Peyer's patch (tissue), 4 donors: ENCODE measurements at regions not wholly inside any gene's neighbourhood (a gene's known extent, or its start where the extent isn't known, plus 50 kb on each side); places are given as distances from the start of the nearest gene placed in this dataset.

ENCODE experiments used
- POLR2A ChIP-seq, 2 donors: fragments of 450-650 bp; IDR thresholded peaks; one replicate each; pipeline ENCODE4 v1.5.1; 2017; ENCODE audit warnings: antibody characterized with exemption in 2 of 2, mild to moderate bottlenecking in 2 of 2, moderate library complexity in 2 of 2
- TF ChIP-seq, protein P1 (sequence below), 6 experiments: fragments of 450-650 bp in 4 of 6; fragments of 200-600 bp in 2 of 6; sonication (generic) in 1 of 6; IDR thresholded peaks; one replicate each; pipeline ENCODE4 v1.5.1; 2017 to 2019; ENCODE audit warnings: antibody characterized with exemption in 6 of 6, mild to moderate bottlenecking in 3 of 6, moderate library complexity in 1 of 6

DNA sequence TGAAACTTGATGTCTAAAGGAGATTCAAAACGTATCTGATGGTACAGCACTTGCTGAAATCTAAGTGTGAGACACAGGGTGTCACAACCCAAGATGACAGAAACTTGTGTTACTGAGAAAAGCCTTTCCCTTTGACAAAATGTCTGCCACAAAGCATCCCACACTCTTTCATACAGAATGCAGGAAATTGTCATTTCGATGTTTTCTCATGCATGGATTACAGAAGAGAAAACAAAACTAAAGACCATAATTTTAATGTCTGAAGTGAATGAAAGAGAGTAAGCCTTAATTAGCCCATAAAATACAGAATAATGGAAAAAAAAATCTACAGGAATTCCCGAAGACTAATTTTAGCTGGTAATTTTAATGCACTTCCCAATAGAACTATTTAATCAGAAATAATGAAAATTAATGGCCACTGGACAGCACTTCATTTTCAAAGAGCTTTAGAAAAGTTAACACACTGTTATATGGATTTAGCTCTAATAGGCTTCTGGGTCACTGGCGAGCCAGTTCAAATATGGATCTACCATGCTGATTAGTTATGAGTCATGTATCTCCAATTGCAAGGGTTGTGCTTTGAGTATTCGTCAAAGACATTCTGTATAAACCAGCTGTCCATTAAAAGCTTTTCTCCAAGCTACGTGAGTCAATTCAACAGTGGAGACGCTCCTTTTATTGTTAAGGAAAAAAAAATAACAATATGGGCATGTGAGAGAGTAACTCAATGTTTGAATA is 656.7 kb downstream of the SLC16A7 start:
- TF ChIP-seq, protein P1, sequence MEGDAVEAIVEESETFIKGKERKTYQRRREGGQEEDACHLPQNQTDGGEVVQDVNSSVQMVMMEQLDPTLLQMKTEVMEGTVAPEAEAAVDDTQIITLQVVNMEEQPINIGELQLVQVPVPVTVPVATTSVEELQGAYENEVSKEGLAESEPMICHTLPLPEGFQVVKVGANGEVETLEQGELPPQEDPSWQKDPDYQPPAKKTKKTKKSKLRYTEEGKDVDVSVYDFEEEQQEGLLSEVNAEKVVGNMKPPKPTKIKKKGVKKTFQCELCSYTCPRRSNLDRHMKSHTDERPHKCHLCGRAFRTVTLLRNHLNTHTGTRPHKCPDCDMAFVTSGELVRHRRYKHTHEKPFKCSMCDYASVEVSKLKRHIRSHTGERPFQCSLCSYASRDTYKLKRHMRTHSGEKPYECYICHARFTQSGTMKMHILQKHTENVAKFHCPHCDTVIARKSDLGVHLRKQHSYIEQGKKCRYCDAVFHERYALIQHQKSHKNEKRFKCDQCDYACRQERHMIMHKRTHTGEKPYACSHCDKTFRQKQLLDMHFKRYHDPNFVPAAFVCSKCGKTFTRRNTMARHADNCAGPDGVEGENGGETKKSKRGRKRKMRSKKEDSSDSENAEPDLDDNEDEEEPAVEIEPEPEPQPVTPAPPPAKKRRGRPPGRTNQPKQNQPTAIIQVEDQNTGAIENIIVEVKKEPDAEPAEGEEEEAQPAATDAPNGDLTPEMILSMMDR (IDR thresholded peaks at IDR 0.05), result no peak
- TF ChIP-seq POLR2A (IDR thresholded peaks at IDR 0.05), result no peak
